Thyroid gland (tissue), 4 donors: ENCODE measurements at regions not wholly inside any gene's neighbourhood (a gene's known extent, or its start where the extent isn't known, plus 50 kb on each side); places are given as distances from the start of the nearest gene placed in this dataset.

Experiments used
- POLR2A ChIP-seq, 2 donors: fragments of 450-650 bp; IDR thresholded peaks; one replicate each; pipeline ENCODE4 v1.6.1; 2017; ENCODE audit warnings: antibody characterized with exemption in 2 of 2, mild to moderate bottlenecking in 2 of 2, moderate library complexity in 1 of 2
- TF ChIP-seq, protein P1 (sequence below), 6 experiments: fragments of 200-600 bp in 3 of 6; fragments of 450-650 bp in 3 of 6; sonication (generic) in 3 of 6; IDR thresholded peaks; one replicate each; pipeline ENCODE4 v1.5.1; 2016 to 2019; ENCODE audit warnings: antibody characterized with exemption in 6 of 6, mild to moderate bottlenecking in 2 of 6, inconsistent platforms in 1 of 6, moderate library complexity in 1 of 6

DNA sequence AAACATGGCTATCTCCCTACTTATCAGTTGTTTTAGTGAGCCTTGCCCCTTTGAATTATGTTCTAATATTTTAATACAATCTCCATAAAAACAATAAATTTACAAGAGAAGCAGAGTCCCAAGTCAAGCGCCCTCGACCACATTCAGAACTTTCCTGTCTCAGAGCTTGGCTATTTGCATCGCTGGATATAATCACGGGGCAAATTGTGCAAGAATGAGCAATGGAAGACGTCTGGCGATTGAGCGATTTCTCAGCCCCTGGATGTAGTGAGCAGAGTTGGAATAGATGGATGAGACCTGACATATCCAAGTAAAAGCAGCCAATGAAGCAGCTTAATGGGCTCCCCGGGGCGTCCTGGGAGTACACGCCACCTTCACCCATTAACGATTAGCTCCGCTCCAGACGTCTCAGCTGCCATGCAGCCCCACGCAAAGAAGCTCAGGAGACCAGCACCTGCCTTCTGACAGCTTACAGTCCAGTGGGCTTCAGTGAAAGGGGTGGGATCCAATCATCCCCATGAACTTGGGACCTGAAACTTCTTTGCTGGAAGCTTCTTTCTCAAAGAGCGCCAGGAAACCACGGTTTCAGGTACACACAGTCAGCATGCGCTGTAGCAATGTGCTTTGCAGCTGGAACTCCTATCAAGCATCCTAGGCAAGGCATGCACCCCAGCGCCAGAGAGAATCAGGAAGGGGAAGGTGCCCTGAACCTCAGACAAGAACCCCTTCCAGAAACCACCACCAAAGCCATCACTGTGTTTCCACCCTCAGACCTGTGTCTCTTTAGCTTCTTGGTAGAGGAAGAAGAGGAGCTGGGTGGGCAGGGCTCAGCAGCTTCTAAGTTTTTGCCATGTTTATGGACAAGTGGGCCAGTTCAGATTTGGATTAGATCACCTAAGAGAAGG, 92.0 kb upstream of the IRX4 start:
- TF ChIP-seq, protein P1, sequence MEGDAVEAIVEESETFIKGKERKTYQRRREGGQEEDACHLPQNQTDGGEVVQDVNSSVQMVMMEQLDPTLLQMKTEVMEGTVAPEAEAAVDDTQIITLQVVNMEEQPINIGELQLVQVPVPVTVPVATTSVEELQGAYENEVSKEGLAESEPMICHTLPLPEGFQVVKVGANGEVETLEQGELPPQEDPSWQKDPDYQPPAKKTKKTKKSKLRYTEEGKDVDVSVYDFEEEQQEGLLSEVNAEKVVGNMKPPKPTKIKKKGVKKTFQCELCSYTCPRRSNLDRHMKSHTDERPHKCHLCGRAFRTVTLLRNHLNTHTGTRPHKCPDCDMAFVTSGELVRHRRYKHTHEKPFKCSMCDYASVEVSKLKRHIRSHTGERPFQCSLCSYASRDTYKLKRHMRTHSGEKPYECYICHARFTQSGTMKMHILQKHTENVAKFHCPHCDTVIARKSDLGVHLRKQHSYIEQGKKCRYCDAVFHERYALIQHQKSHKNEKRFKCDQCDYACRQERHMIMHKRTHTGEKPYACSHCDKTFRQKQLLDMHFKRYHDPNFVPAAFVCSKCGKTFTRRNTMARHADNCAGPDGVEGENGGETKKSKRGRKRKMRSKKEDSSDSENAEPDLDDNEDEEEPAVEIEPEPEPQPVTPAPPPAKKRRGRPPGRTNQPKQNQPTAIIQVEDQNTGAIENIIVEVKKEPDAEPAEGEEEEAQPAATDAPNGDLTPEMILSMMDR (IDR thresholded peaks at IDR 0.05) = no peak
- no peak for TF ChIP-seq POLR2A (IDR thresholded peaks at IDR 0.05)
